Common myeloid progenitor, CD34-positive (primary cell): ENCODE measurements at regions not wholly inside any gene's neighbourhood (a gene's known extent, or its start where the extent isn't known, plus 50 kb on each side); places are given as distances from the start of the nearest gene placed in this dataset.

Experiments used
- CTCF ChIA-PET: fragments of 350-600 bp; sonication (Branson Sonifier 250); formaldehyde crosslinking; loops from one replicate; lab custom pipeline; 2021; ENCODE audit warnings: antibody characterized with exemption; lab: Charles Lee
- POLR2A ChIA-PET: fragments of 350-600 bp; sonication (Branson Sonifier 250); formaldehyde crosslinking; loops from one replicate; lab custom pipeline; 2021; ENCODE audit warnings: antibody characterized with exemption; lab: Charles Lee
- DNase-seq, 3 donors: peaks; one replicate each; pipeline versions ENCODE4 v3.0.0 to v3.0.0-alpha.2; 2013
- H3K27ac ChIP-seq, 2 experiments: 1 replicate in 1 of 2; 2 replicates in 1 of 2; pipeline ENCODE4 v1.7.0; 2013; ENCODE audit warnings: inconsistent platforms in 2 of 2, low read length in 2 of 2, mild to moderate bottlenecking in 2 of 2, low read depth in 1 of 2, moderate library complexity in 1 of 2; ENCODE audit not compliant: severe bottlenecking in 2 of 2, insufficient read depth in 1 of 2, poor library complexity in 1 of 2
- H3K27me3 ChIP-seq, 5 experiments: replicated peaks in 2 of 5; 1 replicate in 3 of 5; 2 replicates in 2 of 5; pipeline versions ENCODE4 v1.6.1 to v1.7.0; 2013; ENCODE audit warnings: low read length in 4 of 5, mild to moderate bottlenecking in 2 of 5, moderate library complexity in 2 of 5, inconsistent platforms in 1 of 5; ENCODE audit not compliant: insufficient read depth in 5 of 5, control insufficient read depth in 4 of 5
- H3K36me3 ChIP-seq, 4 experiments: 1 replicate in 2 of 4; 2 replicates in 2 of 4; pipeline versions ENCODE4 v1.6.1 to v1.7.0; 2013; ENCODE audit warnings: low read length in 3 of 4, control low read depth in 1 of 4, mild to moderate bottlenecking in 1 of 4; ENCODE audit not compliant: control insufficient read depth in 4 of 4, insufficient read depth in 4 of 4
- H3K4me1 ChIP-seq, 4 experiments: 1 replicate in 3 of 4; 2 replicates in 1 of 4; pipeline versions ENCODE4 v1.6.1 to v1.7.1; 2013; ENCODE audit warnings: low read length in 3 of 4, mild to moderate bottlenecking in 3 of 4, control low read depth in 1 of 4, inconsistent platforms in 1 of 4, moderate library complexity in 1 of 4; ENCODE audit not compliant: control insufficient read depth in 4 of 4, insufficient read depth in 4 of 4; ENCODE audit errors: control extremely low read depth in 1 of 4
- H3K4me3 ChIP-seq, 7 experiments: 1 replicate in 4 of 7; 2 replicates in 3 of 7; pipeline versions ENCODE4 v1.5.1 to v1.7.0; 2013; ENCODE audit warnings: mild to moderate bottlenecking in 7 of 7, low read length in 6 of 7, moderate library complexity in 6 of 7, inconsistent platforms in 2 of 7, low read depth in 2 of 7, control low read depth in 1 of 7; ENCODE audit not compliant: insufficient read depth in 4 of 7, control insufficient read depth in 1 of 7; ENCODE audit errors: extremely low read depth in 1 of 7
- H3K9me3 ChIP-seq, 5 experiments: 1 replicate in 4 of 5; 2 replicates in 1 of 5; pipeline versions ENCODE4 v1.6.1 to v1.7.1; 2013; ENCODE audit warnings: low read length in 4 of 5, mild to moderate bottlenecking in 2 of 5, inconsistent platforms in 1 of 5, low read depth in 1 of 5, moderate library complexity in 1 of 5; ENCODE audit not compliant: control insufficient read depth in 4 of 5, insufficient read depth in 2 of 5; ENCODE audit errors: control extremely low read depth in 1 of 5
- WGBS: methylation state at CpG from one replicate; pipeline ENCODE4 v1.1.5; 2013; ENCODE audit not compliant: insufficient coverage; 5-methylcytosine and 5-hydroxymethylcytosine counted together

- peaks cover 0 to 8% (median 0%) of the 10 kb centered on the region in 5 experiments for H3K9me3 ChIP-seq
- H3K4me1 ChIP-seq: no peaks in the 10 kb centered on the region
- DNase-seq: no peak
- no peaks in the 10 kb centered on the region for H3K27me3 ChIP-seq
- H3K4me3 ChIP-seq: no peak overlapping the region
- ChIA-PET POLR2A (no interaction called here), CTCF (no interaction called here)
- WGBS: 100% methylated on average over 1 of the region's 2 CpGs
- no peak overlapping the region for H3K27ac ChIP-seq
- H3K36me3 ChIP-seq: no peaks in the 10 kb centered on the region
These were observed 866.8 kb upstream of the TENM4 start for GRCh38 chr11:80307676-80308075.

- no peak overlapping the region for H3K4me3 ChIP-seq
- DNase-seq: no peak
- ChIA-PET POLR2A (no interaction called here), CTCF (interaction anchor here (1.0 kb wide), 1 partner anchor 44 kb away, joined by 4 read pairs; no protein-coding TSS in a partner anchor)
- H3K36me3 ChIP-seq: no peaks in the 10 kb centered on the region
- H3K27ac ChIP-seq: no peak overlapping the region
- H3K4me1 ChIP-seq: no peaks in the 10 kb centered on the region
- H3K27me3 ChIP-seq: no peaks in the 10 kb centered on the region
- H3K9me3 ChIP-seq: peaks cover 0 to 1% (median 0%) of the 10 kb centered on the region in 5 experiments
- WGBS: 100% methylated on average over 1 of the region's 5 CpGs
These were observed 857.2 kb upstream of the TENM4 start for GRCh38 chr11:80297858-80298632.

GRCh38 chr11:80293293-80293692 is 852.5 kb upstream of the TENM4 start:
- H3K27ac ChIP-seq: no peak overlapping the region
- no CpG with 5 or more reads among the region's 2 CpGs for WGBS
- H3K27me3 ChIP-seq: no peaks in the 10 kb centered on the region
- no peaks in the 10 kb centered on the region for H3K9me3 ChIP-seq
- DNase-seq: no peak
- H3K36me3 ChIP-seq: no peaks in the 10 kb centered on the region
- ChIA-PET CTCF (no interaction called here), POLR2A (no interaction called here)
- H3K4me1 ChIP-seq: no peaks in the 10 kb centered on the region
- H3K4me3 ChIP-seq: no peak overlapping the region

GRCh38 chr11:80284946-80285785 is 844.3 kb upstream of the TENM4 start:
- no peak for DNase-seq
- Histone ChIP-seq H3K4me1 (no peaks in the 10 kb centered on the region), H3K36me3 (no peaks in the 10 kb centered on the region), H3K9me3 (no peaks in the 10 kb centered on the region), H3K27me3 (no peaks in the 10 kb centered on the region), H3K4me3 (no peak overlapping the region), H3K27ac (no peak overlapping the region)
- WGBS: 100% methylated on average over 1 of the region's 3 CpGs
- ChIA-PET CTCF (no interaction called here), POLR2A (no interaction called here)

GRCh38 chr11:80282643-80283042 is 841.8 kb upstream of the TENM4 start:
- POLR2A ChIA-PET: no interaction called here
- WGBS: no CpG with 5 or more reads among the region's 2 CpGs
- no peaks in the 10 kb centered on the region for H3K9me3 ChIP-seq
- no peak overlapping the region for H3K27ac ChIP-seq
- no peaks in the 10 kb centered on the region for H3K36me3 ChIP-seq
- H3K4me3 ChIP-seq: no peak overlapping the region
- CTCF ChIA-PET: interaction anchor here (0.8 kb wide), 1 partner anchor 18 kb away, joined by 3 read pairs; no protein-coding TSS in a partner anchor
- H3K27me3 ChIP-seq: no peaks in the 10 kb centered on the region
- DNase-seq: no peak
- no peaks in the 10 kb centered on the region for H3K4me1 ChIP-seq

- WGBS: no CpG with 5 or more reads among the region's 1 CpG
- no peak for DNase-seq
- H3K27me3 ChIP-seq: no peaks in the 10 kb centered on the region
- H3K36me3 ChIP-seq: no peaks in the 10 kb centered on the region
- H3K9me3 ChIP-seq: no peaks in the 10 kb centered on the region
- H3K27ac ChIP-seq: no peak overlapping the region
- POLR2A ChIA-PET: no interaction called here
- CTCF ChIA-PET: no interaction called here
- H3K4me3 ChIP-seq: no peak overlapping the region
- H3K4me1 ChIP-seq: no peaks in the 10 kb centered on the region
These were observed 840.4 kb upstream of the TENM4 start for GRCh38 chr11:80281194-80281593.

- H3K9me3 ChIP-seq: no peaks in the 10 kb centered on the region
- POLR2A ChIA-PET: interaction anchor here (0.7 kb wide), 1 partner anchor 156 kb away, joined by 3 read pairs; no protein-coding TSS in a partner anchor
- no peaks in the 10 kb centered on the region for H3K36me3 ChIP-seq
- H3K27me3 ChIP-seq: no peaks in the 10 kb centered on the region
- H3K4me3 ChIP-seq: no peak overlapping the region
- H3K4me1 ChIP-seq: no peaks in the 10 kb centered on the region
- no peak overlapping the region for H3K27ac ChIP-seq
- CTCF ChIA-PET: no interaction called here
- no peak for DNase-seq
- 100% methylated on average over 2 of the region's 3 CpGs for WGBS
These were observed 839.9 kb upstream of the TENM4 start for GRCh38 chr11:80280737-80281136.
